Right lobe of liver (tissue), 4 donors: ENCODE measurements at regions not wholly inside any gene's neighbourhood (a gene's known extent, or its start where the extent isn't known, plus 50 kb on each side); places are given as distances from the start of the nearest gene placed in this dataset.

Experiments used
- CTCF ChIP-seq, 4 donors: fragments of 200-600 bp in 3 of 4; fragments of 450-650 bp in 1 of 4; IDR thresholded peaks; one replicate each; pipeline versions ENCODE4 v1.5.1 to v1.8.0; 2016 to 2022; ENCODE audit warnings: antibody characterized with exemption in 4 of 4, mild to moderate bottlenecking in 2 of 4
- POLR2A ChIP-seq: fragments of 450-650 bp; IDR thresholded peaks from one replicate; pipeline ENCODE4 v1.6.1; 2017; ENCODE audit warnings: antibody characterized with exemption, mild to moderate bottlenecking
- donor health status: DM: no; HTN: no; CAD: no.
- donor health status: DM: no; HTN: no; CAD: no.
- donor health status: DM: no; HTN: yes; CAD: no.

DNA sequence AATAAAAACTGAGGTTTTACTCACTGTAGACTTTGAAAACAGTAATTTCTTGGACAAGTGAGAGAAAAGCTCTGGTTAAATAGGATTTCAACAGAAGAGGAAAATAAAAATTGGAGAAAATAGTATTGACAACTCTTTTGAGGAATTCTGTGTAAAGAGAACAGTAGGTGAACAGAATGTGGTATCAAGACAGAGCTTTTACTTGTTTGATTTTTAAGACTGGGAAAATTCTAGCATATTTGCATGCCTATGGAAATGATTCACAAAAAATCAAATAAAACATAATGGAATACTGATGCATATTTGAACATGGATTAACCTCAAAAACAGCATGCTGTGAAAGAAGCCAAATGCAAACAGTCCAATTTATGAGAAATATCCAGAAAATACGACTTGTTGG is 504.6 kb downstream of the KCTD8 start:
- TF ChIP-seq CTCF (IDR thresholded peaks at IDR 0.05) (no peak), POLR2A (no peak)
